NB4 (cell line): ENCODE measurements at regions not wholly inside any gene's neighbourhood (a gene's known extent, or its start where the extent isn't known, plus 50 kb on each side); places are given as distances from the start of the nearest gene placed in this dataset.

Experiments
- DNase-seq: peaks from one replicate; pipeline ENCODE4 v3.0.0; 2010; ENCODE audit warnings: low read depth
- H3K4me3 ChIP-seq: one replicate; pipeline ENCODE4 v1.5.1; 2011; ENCODE audit warnings: mild to moderate bottlenecking, low read depth, low read length, moderate library complexity
- MYC ChIP-seq: IDR thresholded peaks from 2 replicates; pipeline ENCODE4 v1.6.1; 2011; ENCODE audit warnings: low read depth, low read length
- POLR2A ChIP-seq: IDR thresholded peaks from 2 replicates; pipeline ENCODE4 v1.6.1; 2011; ENCODE audit warnings: mild to moderate bottlenecking; ENCODE audit not compliant: insufficient read length; ENCODE audit errors: extremely low read depth
- TF ChIP-seq, protein P1 (sequence below): IDR thresholded peaks from 2 replicates; pipeline ENCODE4 v1.6.1; 2011; ENCODE audit warnings: low read depth, low read length
- TF ChIP-seq, protein P2 (sequence below): IDR thresholded peaks from one replicate; pipeline ENCODE4 v1.5.1; 2012; ENCODE audit warnings: low read depth, low read length

DNA sequence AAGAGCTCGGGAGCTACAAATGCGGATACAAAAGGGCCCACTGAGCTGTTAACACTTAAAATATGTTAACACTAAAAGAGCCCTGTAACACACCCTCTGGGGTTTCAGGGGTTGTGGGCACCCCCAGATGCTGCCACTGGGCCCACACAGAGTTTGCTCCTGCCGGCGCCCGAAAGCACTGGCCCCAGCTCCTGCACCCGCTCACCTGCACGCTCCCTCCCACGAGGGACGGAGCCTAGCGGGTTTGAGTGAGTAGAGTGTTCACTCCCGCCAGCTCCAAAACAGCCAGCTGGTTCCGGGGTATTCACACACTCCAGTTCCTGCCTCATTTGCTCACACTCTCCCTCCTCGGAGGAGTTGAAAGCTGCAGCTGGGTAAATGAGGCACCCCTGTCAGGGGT is 357.7 kb downstream of the ETNK1 start:
- H3K4me3 ChIP-seq, result no peak overlapping the region
- no peak for DNase-seq
- TF ChIP-seq, protein P1, sequence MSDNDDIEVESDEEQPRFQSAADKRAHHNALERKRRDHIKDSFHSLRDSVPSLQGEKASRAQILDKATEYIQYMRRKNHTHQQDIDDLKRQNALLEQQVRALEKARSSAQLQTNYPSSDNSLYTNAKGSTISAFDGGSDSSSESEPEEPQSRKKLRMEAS, result no peak
- TF ChIP-seq POLR2A, result no peak
- no peak for TF ChIP-seq MYC
- TF ChIP-seq, protein P2, sequence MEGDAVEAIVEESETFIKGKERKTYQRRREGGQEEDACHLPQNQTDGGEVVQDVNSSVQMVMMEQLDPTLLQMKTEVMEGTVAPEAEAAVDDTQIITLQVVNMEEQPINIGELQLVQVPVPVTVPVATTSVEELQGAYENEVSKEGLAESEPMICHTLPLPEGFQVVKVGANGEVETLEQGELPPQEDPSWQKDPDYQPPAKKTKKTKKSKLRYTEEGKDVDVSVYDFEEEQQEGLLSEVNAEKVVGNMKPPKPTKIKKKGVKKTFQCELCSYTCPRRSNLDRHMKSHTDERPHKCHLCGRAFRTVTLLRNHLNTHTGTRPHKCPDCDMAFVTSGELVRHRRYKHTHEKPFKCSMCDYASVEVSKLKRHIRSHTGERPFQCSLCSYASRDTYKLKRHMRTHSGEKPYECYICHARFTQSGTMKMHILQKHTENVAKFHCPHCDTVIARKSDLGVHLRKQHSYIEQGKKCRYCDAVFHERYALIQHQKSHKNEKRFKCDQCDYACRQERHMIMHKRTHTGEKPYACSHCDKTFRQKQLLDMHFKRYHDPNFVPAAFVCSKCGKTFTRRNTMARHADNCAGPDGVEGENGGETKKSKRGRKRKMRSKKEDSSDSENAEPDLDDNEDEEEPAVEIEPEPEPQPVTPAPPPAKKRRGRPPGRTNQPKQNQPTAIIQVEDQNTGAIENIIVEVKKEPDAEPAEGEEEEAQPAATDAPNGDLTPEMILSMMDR, result no peak

DNA sequence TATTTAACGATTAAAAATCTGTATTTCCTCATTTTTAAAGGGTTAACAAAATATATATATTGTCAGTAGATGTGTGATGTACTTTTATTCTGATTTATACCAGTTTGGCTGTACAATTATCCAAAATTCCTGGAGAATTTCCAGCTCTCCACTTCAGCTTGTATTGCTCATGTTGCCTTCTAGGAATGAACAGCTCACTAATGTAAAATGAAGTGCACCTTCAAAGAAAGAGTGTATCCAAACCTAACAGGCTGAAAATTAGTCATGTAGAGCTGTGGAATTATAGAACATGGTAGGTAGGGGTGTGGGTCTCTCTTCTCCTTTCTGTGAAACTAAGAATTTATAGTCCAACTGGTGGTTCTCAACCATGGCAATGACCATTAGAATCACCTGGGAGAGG is 362.0 kb downstream of the ETNK1 start:
- no peak for TF ChIP-seq MYC
- TF ChIP-seq, protein P1, result no peak
- TF ChIP-seq POLR2A, result no peak
- TF ChIP-seq, protein P2, result no peak
- DNase-seq, result no peak

DNA sequence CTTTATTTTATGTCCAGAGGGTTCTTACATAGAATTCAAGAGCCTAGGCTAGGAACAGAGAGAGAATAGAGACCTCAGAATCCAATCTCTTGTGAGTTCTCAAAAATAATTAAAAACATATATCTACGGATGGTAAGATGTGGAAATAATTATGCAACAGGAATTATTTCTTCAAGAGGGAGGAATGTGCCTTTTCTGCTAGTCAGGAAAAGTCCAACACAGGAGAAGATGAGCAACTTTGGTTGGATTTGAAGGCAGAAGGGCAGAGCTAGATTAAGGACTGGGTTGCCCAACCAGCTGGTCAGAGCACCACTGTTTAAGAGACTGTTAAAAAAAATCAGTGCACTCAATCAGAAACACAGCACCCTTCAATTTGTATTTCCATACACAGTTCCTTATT is 365.5 kb downstream of the ETNK1 start:
- H3K4me3 ChIP-seq, result no peak overlapping the region
- TF ChIP-seq, protein P1, result no peak
- TF ChIP-seq MYC (no peak), POLR2A (no peak)
- TF ChIP-seq, protein P2, result no peak
- DNase-seq, result no peak

More for the DNA sequence above, 362.0 kb downstream of the ETNK1 start:
- H3K4me3 ChIP-seq, result no peak overlapping the region

DNA sequence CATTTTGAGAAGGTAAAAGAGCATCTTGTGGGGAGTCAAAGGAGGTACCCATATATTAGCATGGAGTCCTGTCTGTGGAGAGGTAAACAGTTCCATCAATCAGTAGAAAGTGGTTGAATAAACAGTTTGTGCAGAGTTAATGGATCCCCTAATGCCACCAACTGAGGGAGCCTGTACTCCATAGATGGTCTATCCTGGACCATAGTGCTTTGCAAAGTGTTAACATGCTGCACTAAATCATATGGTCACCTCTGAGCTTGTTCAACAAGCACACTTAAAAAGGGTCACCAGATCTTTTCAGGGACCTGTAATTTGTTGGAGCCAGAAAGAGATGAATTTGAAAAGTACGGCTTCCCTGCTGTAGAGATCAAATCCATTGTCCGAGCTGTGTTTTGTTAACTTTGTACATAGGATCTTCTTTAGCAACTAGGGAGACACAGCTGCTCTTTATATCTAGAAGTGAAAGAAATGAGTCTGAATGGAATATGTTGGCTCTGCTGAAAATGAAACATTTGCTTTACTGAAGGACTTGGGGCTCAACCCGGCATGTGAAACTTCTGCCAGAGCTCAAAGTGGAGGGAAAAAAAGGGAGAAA is 366.4 kb downstream of the ETNK1 start:
- no peak overlapping the region for H3K4me3 ChIP-seq
- DNase-seq, result no peak
- TF ChIP-seq, protein P1, result no peak
- TF ChIP-seq, protein P2, result no peak
- TF ChIP-seq POLR2A (no peak), MYC (no peak)

DNA sequence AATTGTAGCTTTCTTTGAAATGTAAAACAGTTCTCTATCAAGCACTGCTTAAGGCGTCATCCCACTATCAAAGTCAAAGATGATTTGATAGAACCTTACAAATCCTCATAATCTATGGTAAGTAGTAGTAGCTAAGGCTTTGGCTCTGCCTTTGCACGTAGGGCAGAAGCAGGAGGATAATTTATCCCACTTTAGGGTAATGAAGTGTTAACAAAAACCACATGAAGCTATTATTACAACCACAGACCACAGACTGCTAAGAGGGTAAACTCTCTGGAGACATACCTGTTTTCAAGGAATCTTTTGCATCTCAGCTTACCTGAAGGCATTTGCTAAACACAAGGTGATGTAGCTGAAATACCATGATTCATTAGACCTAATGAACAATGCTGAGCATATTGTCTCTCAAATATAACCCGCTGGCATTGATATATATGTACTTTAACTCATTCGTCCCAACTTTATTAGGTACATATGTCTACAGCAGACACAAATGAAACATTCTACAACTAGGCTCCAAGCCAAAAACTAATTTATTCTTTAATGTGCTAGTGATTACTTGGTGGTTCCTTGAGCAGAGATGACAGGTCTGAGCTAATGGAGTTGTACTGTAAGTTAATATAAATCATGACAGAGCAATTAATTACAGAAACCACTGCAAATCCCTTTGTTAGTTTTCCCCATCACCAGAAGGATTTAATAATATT is 368.8 kb downstream of the ETNK1 start:
- TF ChIP-seq, protein P2, result no peak
- TF ChIP-seq, protein P1, result no peak
- TF ChIP-seq POLR2A (no peak), MYC (no peak)
- no peak for DNase-seq
- H3K4me3 ChIP-seq, result no peak overlapping the region

DNA sequence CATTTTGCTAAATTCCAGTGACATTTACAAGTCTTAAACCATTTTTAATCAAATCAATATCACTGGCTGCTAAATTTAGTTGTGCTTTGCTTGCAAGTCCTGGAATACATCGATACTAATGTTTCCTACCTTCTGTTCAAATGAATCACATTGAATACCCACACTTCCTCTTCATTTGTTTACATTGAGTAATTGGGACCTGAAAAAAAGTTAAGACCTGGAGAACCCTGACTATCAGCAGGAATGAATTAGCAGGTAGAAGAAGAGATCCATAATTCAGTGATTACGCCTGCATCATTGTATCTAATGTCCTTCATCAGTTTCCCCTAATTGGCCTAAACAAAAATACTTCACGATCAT is 369.3 kb downstream of the ETNK1 start:
- TF ChIP-seq, protein P1, result no peak
- no peak for TF ChIP-seq POLR2A
- TF ChIP-seq MYC, result no peak
- TF ChIP-seq, protein P2, result no peak
- H3K4me3 ChIP-seq, result no peak overlapping the region
- DNase-seq, result no peak
